Smooth muscle cell (in vitro differentiated cells): ENCODE measurements at regions not wholly inside any gene's neighbourhood (a gene's known extent, or its start where the extent isn't known, plus 50 kb on each side); places are given as distances from the start of the nearest gene placed in this dataset.

ENCODE experiments used
- DNase-seq: peaks from one replicate; lab custom pipeline; 2025; ENCODE audit not compliant: unreplicated experiment; lab: John Stamatoyannopoulos, UW
- H2AFZ ChIP-seq: fragments of 200-600 bp; sonication (generic); 2 replicates; pipeline ENCODE4 v1.6.0; 2016; ENCODE audit warnings: antibody characterized with exemption, low read depth, mild to moderate bottlenecking
- H3F3A ChIP-seq: fragments of 200-600 bp; sonication (generic); 2 replicates; pipeline ENCODE4 v1.6.0; 2017; ENCODE audit warnings: antibody characterized with exemption, low read depth
- H3K27ac ChIP-seq: fragments of 200-600 bp; sonication (generic); 2 replicates; pipeline ENCODE4 v1.5.1; 2016; ENCODE audit warnings: low read depth, mild to moderate bottlenecking
- H3K27me3 ChIP-seq: fragments of 200-600 bp; sonication (generic); 2 replicates; pipeline ENCODE4 v1.6.1; 2016; ENCODE audit warnings: low read depth, mild to moderate bottlenecking
- H3K36me3 ChIP-seq: fragments of 200-600 bp; sonication (generic); 2 replicates; pipeline ENCODE4 v1.5.1; 2016; ENCODE audit warnings: low read depth
- H3K4me1 ChIP-seq: fragments of 200-600 bp; sonication (generic); 2 replicates; pipeline ENCODE4 v1.5.1; 2016; ENCODE audit warnings: low read depth
- H3K4me2 ChIP-seq: fragments of 200-600 bp; sonication (generic); 2 replicates; pipeline ENCODE4 v1.6.0; 2016; ENCODE audit warnings: mild to moderate bottlenecking
- H3K4me3 ChIP-seq: fragments of 200-600 bp; sonication (generic); 2 replicates; pipeline ENCODE4 v1.5.1; 2016; ENCODE audit warnings: mild to moderate bottlenecking
- H3K79me2 ChIP-seq: fragments of 200-600 bp; sonication (generic); 2 replicates; pipeline ENCODE4 v1.6.0; 2016; ENCODE audit warnings: low read depth, mild to moderate bottlenecking
- H3K9ac ChIP-seq: fragments of 200-600 bp; sonication (generic); 2 replicates; pipeline ENCODE4 v1.6.0; 2016; ENCODE audit warnings: low read depth
- H3K9me3 ChIP-seq: fragments of 200-600 bp; sonication (generic); replicated peaks from 2 replicates; pipeline ENCODE4 v1.5.1; 2016; ENCODE audit warnings: low read depth
- H4K20me1 ChIP-seq: fragments of 200-600 bp; sonication (generic); 2 replicates; pipeline ENCODE4 v1.6.0; 2016; ENCODE audit warnings: low read depth
- WGBS: methylation state at CpG from one replicate; pipeline ENCODE4 v1.1.7; 2016; ENCODE audit warnings: low lambda C conversion rate; 5-methylcytosine and 5-hydroxymethylcytosine counted together
- TF ChIP-seq, protein P1 (sequence below): fragments of 200-600 bp; sonication (generic); IDR thresholded peaks from 2 replicates; pipeline ENCODE4 v1.5.1; 2017; ENCODE audit warnings: borderline replicate concordance, mild to moderate bottlenecking, antibody characterized with exemption; ENCODE audit not compliant: insufficient read depth, poor library complexity, severe bottlenecking

DNA sequence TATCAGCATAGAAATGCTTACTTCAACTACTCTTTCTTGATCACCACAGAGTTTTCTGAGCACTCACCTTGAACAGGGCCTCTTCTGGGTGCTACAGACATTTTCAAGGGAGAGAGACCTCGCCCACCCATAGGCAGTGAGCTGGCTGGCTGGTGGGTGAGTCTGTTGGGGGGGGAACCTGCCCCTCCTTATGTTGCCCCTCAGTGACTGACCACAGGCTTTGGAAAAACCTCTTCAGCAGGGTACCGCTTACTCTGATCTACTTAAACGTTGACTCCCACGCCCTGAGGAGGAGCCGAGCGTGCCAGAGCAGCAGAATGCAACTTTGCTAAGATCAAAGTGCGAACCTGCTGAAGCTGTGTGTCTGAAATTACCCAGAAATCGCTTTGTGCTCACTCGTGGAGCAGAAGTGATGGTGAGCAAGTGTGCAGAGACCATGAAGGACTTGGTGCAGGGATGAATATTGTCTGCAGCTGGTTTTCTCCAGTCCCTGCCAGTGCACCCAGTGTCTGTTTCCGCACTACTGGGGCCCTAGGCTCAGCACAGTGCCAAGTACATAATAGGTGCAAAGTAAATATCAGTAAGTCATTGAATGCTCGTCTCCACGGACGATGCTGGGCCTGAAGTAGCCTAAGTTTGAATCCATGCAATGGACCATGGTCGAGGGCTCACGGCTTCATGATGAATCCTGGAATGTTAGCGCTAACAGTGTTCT is 158.7 kb upstream of the IRF2BP2 start:
- 79% methylated on average over 16 of the region's 16 CpGs for WGBS
- H3K9ac ChIP-seq, result no peak overlapping the region
- no peak overlapping the region for H3K4me3 ChIP-seq
- no peaks in the 10 kb centered on the region for H3K27me3 ChIP-seq
- no peak for DNase-seq
- H2AFZ ChIP-seq, result no peak overlapping the region
- H4K20me1 ChIP-seq, result no peaks in the 10 kb centered on the region
- H3F3A ChIP-seq, result peaks cover 18% of the 10 kb centered on the region
- no peak overlapping the region for H3K4me2 ChIP-seq
- no peaks in the 10 kb centered on the region for H3K36me3 ChIP-seq
- H3K79me2 ChIP-seq, result no peaks in the 10 kb centered on the region
- H3K4me1 ChIP-seq, result peaks cover 15% of the 10 kb centered on the region
- TF ChIP-seq, protein P1, sequence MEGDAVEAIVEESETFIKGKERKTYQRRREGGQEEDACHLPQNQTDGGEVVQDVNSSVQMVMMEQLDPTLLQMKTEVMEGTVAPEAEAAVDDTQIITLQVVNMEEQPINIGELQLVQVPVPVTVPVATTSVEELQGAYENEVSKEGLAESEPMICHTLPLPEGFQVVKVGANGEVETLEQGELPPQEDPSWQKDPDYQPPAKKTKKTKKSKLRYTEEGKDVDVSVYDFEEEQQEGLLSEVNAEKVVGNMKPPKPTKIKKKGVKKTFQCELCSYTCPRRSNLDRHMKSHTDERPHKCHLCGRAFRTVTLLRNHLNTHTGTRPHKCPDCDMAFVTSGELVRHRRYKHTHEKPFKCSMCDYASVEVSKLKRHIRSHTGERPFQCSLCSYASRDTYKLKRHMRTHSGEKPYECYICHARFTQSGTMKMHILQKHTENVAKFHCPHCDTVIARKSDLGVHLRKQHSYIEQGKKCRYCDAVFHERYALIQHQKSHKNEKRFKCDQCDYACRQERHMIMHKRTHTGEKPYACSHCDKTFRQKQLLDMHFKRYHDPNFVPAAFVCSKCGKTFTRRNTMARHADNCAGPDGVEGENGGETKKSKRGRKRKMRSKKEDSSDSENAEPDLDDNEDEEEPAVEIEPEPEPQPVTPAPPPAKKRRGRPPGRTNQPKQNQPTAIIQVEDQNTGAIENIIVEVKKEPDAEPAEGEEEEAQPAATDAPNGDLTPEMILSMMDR, result no peak
- H3K9me3 ChIP-seq, result no peaks in the 10 kb centered on the region
- no peak overlapping the region for H3K27ac ChIP-seq

DNA sequence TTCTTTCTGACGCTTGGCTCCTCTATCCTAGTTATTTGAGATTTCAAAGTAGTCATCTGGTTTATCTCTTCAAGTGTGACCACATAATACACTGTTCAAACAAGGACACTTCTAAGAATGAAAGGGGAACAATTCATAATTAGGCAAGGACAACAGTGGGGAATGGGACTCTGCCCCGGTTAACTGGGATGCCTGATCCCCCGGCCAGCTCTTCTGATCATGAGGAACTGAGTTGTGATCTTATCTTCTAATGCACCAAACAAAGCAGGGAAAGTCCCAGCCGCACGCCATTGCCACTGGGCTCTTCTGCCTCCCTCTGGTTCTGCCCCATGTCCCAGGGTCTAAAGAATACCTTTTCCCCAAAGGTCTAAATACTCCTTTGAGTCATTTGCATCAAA is 158.2 kb upstream of the IRF2BP2 start:
- DNase-seq, result no peak
- 48% methylated on average over 5 of the region's 5 CpGs for WGBS
- Histone ChIP-seq H3K36me3 (no peaks in the 10 kb centered on the region), H3K4me2 (no peak overlapping the region), H3F3A (peaks cover 18% of the 10 kb centered on the region), H3K4me1 (peaks cover 15% of the 10 kb centered on the region), H3K79me2 (no peaks in the 10 kb centered on the region), H4K20me1 (no peaks in the 10 kb centered on the region), H3K9ac (no peak overlapping the region), H3K9me3 (no peaks in the 10 kb centered on the region), H3K27ac (no peak overlapping the region), H2AFZ (no peak overlapping the region), H3K4me3 (no peak overlapping the region), H3K27me3 (no peaks in the 10 kb centered on the region)
- TF ChIP-seq, protein P1, result no peak

DNA sequence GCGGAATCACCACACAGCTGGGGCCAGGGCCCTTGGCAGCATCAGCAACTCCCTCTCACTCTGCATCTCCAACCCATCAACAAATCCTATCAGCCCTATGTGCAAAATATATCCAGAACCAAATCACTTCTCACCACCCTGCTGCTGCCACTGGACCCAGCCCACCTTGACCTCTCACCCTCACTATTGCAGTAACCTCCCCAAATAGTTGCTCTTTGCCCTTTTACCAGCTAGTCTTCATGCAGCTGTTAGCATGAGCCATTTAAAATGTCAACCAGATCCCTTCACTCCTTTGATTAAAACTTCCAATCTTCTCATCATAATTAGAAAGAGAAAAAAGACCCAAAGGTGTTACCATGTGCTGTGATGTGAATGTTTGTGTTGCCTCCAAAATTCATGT is 155.7 kb upstream of the IRF2BP2 start:
- Histone ChIP-seq H3K9me3 (no peaks in the 10 kb centered on the region), H3K9ac (no peak overlapping the region), H3F3A (peaks cover 3% of the 10 kb centered on the region), H3K4me2 (no peak overlapping the region), H3K79me2 (no peaks in the 10 kb centered on the region), H3K36me3 (no peaks in the 10 kb centered on the region), H3K4me3 (no peak overlapping the region), H3K27me3 (no peaks in the 10 kb centered on the region), H3K4me1 (peaks cover 6% of the 10 kb centered on the region), H3K27ac (no peak overlapping the region), H2AFZ (no peak overlapping the region), H4K20me1 (no peaks in the 10 kb centered on the region)
- DNase-seq, result no peak
- WGBS, result 100% methylated on average over 1 of the region's 1 CpG
- TF ChIP-seq, protein P1, result no peak

DNA sequence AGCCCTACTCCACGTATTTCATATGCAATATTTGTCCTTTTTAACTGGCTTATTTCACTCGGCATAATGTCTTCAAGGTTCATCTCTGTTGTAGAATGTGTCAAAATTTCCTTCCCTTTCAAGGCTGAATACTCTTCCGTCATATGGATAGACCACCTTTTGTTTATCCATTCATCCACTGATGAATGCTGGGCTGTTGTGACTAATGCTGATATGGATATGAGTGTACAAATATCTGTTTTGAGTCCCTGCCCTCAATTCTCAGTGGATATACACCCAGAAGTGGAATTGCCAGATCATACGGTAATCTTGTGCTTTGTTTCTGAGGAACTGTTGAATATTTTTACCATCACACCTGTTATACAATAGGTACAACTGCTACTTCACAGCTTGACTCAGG is 155.2 kb upstream of the IRF2BP2 start:
- WGBS, result 79% methylated on average over 4 of the region's 4 CpGs
- Histone ChIP-seq H3F3A (no peaks in the 10 kb centered on the region), H3K36me3 (no peaks in the 10 kb centered on the region), H3K4me2 (no peak overlapping the region), H3K9ac (no peak overlapping the region), H3K79me2 (no peaks in the 10 kb centered on the region), H4K20me1 (no peaks in the 10 kb centered on the region), H3K4me3 (no peak overlapping the region), H3K4me1 (peaks cover 3% of the 10 kb centered on the region), H3K9me3 (no peaks in the 10 kb centered on the region), H3K27me3 (no peaks in the 10 kb centered on the region), H3K27ac (no peak overlapping the region), H2AFZ (no peak overlapping the region)
- TF ChIP-seq, protein P1, result no peak
- no peak for DNase-seq
